ENCODE measurements at regions not wholly inside any gene's neighbourhood (a gene's known extent, or its start where the extent isn't known, plus 50 kb on each side); places are given as distances from the start of the nearest gene placed in this dataset.

- H3K9me3 ChIP-seq, result peaks cover 6% of the 10 kb centered on the region; the same call in 1 of the 2 replicates
- no peak overlapping the region for H3K27ac ChIP-seq
- no peak for TF ChIP-seq Cebpa-rat (IDR thresholded peaks at IDR 0.05)
- no peak overlapping the region for H3K9ac ChIP-seq
- no peaks in the 10 kb centered on the region for H4K20me1 ChIP-seq
- no peak overlapping the region for H3K4me2 ChIP-seq
- no peaks in the 10 kb centered on the region for H3K4me1 ChIP-seq
- no peak overlapping the region for H3K4me3 ChIP-seq
- no peaks in the 10 kb centered on the region for H3K27me3 ChIP-seq
- H3K36me3 ChIP-seq, result no peaks in the 10 kb centered on the region
These were observed 255.1 kb downstream of the DCDC2C start for GRCh38 chr2:3958465-3958864.

GRCh38 chr2:3958969-3959368 lies 255.6 kb downstream of the DCDC2C start:
- Histone ChIP-seq H3K9me3 (peaks cover 6% of the 10 kb centered on the region; the same call in 1 of the 2 replicates), H3K9ac (no peak overlapping the region), H3K27me3 (no peaks in the 10 kb centered on the region), H3K27ac (no peak overlapping the region), H3K4me2 (no peak overlapping the region), H3K4me1 (no peaks in the 10 kb centered on the region), H4K20me1 (no peaks in the 10 kb centered on the region), H3K4me3 (no peak overlapping the region), H3K36me3 (no peaks in the 10 kb centered on the region)
- no peak for TF ChIP-seq Cebpa-rat (IDR thresholded peaks at IDR 0.05)

DNA sequence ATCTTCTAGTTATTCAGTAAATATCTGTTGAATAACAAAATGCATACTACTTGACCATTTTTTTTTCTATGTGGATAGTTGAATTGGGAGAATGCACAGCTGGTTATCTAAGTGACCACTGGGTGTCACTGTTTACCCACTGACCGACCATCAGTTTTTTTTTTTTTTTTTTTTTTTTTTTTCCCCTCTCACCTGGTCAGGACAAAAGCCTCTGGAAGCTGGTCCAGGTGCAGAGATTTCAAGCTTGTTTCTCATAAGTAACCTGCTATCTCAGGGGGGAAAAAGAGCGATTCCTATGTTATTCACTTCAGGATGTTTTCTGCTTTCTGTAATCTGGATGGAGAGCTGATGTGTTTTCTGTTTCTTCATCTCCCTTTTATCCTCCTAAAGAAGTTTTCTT lies 256.0 kb downstream of the DCDC2C start:
- no peak overlapping the region for H3K4me2 ChIP-seq
- H3K27me3 ChIP-seq, result no peaks in the 10 kb centered on the region
- TF ChIP-seq Cebpa-rat (IDR thresholded peaks at IDR 0.05), result no peak
- no peak overlapping the region for H3K4me3 ChIP-seq
- H3K9ac ChIP-seq, result no peak overlapping the region
- no peak overlapping the region for H3K27ac ChIP-seq
- H3K9me3 ChIP-seq, result peaks cover 6% of the 10 kb centered on the region; the same call in 1 of the 2 replicates
- H3K36me3 ChIP-seq, result no peaks in the 10 kb centered on the region
- no peaks in the 10 kb centered on the region for H3K4me1 ChIP-seq
- H4K20me1 ChIP-seq, result no peaks in the 10 kb centered on the region

DNA sequence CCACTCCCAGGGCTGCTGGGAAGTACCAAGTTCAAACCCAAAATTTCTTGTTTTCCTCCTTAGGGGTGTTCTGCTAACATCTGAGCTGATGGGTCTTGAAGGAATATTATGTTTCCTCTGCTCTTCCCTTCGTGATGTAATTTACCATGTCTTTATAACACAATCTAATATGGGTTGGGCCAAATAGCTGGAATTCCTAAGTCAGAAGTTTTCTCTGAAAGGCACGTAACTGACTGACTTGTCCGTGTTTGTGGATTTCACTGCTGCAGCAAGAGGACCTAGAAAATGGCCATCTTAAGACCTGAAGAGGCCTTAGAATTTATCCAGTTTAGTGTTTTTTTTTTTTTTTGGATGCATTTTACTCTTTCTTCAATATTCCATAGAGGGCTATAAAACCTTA lies 256.7 kb downstream of the DCDC2C start:
- Histone ChIP-seq H3K9ac (no peak overlapping the region), H3K4me2 (no peak overlapping the region), H3K27ac (no peak overlapping the region), H4K20me1 (no peaks in the 10 kb centered on the region), H3K4me3 (no peak overlapping the region), H3K36me3 (no peaks in the 10 kb centered on the region), H3K27me3 (no peaks in the 10 kb centered on the region), H3K9me3 (peaks cover 9% of the 10 kb centered on the region; the same call in 1 of the 2 replicates), H3K4me1 (no peaks in the 10 kb centered on the region)
- TF ChIP-seq Cebpa-rat (IDR thresholded peaks at IDR 0.05), result no peak

- Histone ChIP-seq H3K36me3 (no peaks in the 10 kb centered on the region), H3K4me1 (peaks cover 11% of the 10 kb centered on the region), H3K4me2 (no peak overlapping the region), H3K9ac (no peak overlapping the region), H3K9me3 (peaks cover 18% of the 10 kb centered on the region; the same call in 1 of the 2 replicates), H3K27ac (no peak overlapping the region), H3K27me3 (no peaks in the 10 kb centered on the region), H4K20me1 (no peaks in the 10 kb centered on the region), H3K4me3 (no peak overlapping the region)
- TF ChIP-seq Cebpa-rat (IDR thresholded peaks at IDR 0.05), result no peak
These were observed 259.3 kb downstream of the DCDC2C start for GRCh38 chr2:3962719-3963118.

GRCh38 chr2:3965211-3965610 lies 261.8 kb downstream of the DCDC2C start:
- peaks cover 27% of the 10 kb centered on the region for H3K9me3 ChIP-seq
- peaks cover 11% of the 10 kb centered on the region for H3K4me1 ChIP-seq
- H4K20me1 ChIP-seq, result no peaks in the 10 kb centered on the region
- H3K4me2 ChIP-seq, result no peak overlapping the region
- no peaks in the 10 kb centered on the region for H3K27me3 ChIP-seq
- no peak for TF ChIP-seq Cebpa-rat (IDR thresholded peaks at IDR 0.05)
- no peaks in the 10 kb centered on the region for H3K36me3 ChIP-seq
- H3K27ac ChIP-seq, result no peak overlapping the region
- no peak overlapping the region for H3K9ac ChIP-seq
- no peak overlapping the region for H3K4me3 ChIP-seq

DNA sequence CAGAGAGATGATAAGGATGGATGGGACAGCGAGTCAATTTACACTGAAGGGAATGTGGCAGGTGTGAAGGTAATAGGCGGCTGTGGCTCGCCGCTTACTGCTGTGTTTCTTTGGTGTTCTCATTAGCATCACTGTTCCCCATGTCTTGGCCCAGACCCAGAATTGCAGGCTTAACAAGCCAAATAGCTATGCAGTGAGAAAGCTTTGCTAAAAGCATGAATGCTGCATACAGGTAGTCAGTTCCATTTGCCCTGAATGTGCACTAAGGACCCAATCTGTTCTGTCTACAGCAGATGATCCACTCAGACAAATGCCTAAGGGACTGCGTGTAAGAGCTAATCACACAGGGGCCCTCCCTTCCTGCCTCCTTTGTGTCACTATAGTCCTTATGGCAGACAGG lies 262.6 kb downstream of the DCDC2C start:
- H3K27me3 ChIP-seq, result no peaks in the 10 kb centered on the region
- 0 out of 2 replicates have a peak overlapping the region, but pooled peaks have one; percentile 8 for H3K4me2 ChIP-seq
- H3K9ac ChIP-seq, result no peak overlapping the region
- H3K4me1 ChIP-seq, result peaks cover 11% of the 10 kb centered on the region
- H3K36me3 ChIP-seq, result no peaks in the 10 kb centered on the region
- H3K9me3 ChIP-seq, result peaks cover 27% of the 10 kb centered on the region
- no peak overlapping the region for H3K4me3 ChIP-seq
- H3K27ac ChIP-seq, result no peak overlapping the region
- no peaks in the 10 kb centered on the region for H4K20me1 ChIP-seq
- no peak for TF ChIP-seq Cebpa-rat (IDR thresholded peaks at IDR 0.05)

GRCh38 chr2:3966470-3966869 lies 263.1 kb downstream of the DCDC2C start:
- peaks cover 11% of the 10 kb centered on the region for H3K4me1 ChIP-seq
- peaks cover 27% of the 10 kb centered on the region for H3K9me3 ChIP-seq
- no peak overlapping the region for H3K9ac ChIP-seq
- no peaks in the 10 kb centered on the region for H3K27me3 ChIP-seq
- TF ChIP-seq Cebpa-rat (IDR thresholded peaks at IDR 0.05), result no peak
- no peak overlapping the region for H3K4me3 ChIP-seq
- H3K27ac ChIP-seq, result no peak overlapping the region
- no peaks in the 10 kb centered on the region for H3K36me3 ChIP-seq
- no peaks in the 10 kb centered on the region for H4K20me1 ChIP-seq
- peak overlapping the region; percentile 8 for H3K4me2 ChIP-seq

- Histone ChIP-seq H3K27me3 (no peaks in the 10 kb centered on the region), H3K36me3 (no peaks in the 10 kb centered on the region), H3K27ac (no peak overlapping the region), H3K4me3 (no peak overlapping the region), H3K9ac (no peak overlapping the region), H3K4me1 (peaks cover 11% of the 10 kb centered on the region), H3K9me3 (peaks cover 25% of the 10 kb centered on the region), H3K4me2 (no peak overlapping the region), H4K20me1 (no peaks in the 10 kb centered on the region)
- no peak for TF ChIP-seq Cebpa-rat (IDR thresholded peaks at IDR 0.05)
These were observed 265.4 kb downstream of the DCDC2C start for GRCh38 chr2:3968736-3969135.

- peaks cover 22% of the 10 kb centered on the region for H3K9me3 ChIP-seq
- no peak overlapping the region for H3K27ac ChIP-seq
- no peaks in the 10 kb centered on the region for H3K36me3 ChIP-seq
- H3K4me2 ChIP-seq, result no peak overlapping the region
- H3K4me1 ChIP-seq, result peaks cover 11% of the 10 kb centered on the region
- H3K9ac ChIP-seq, result no peak overlapping the region
- H3K27me3 ChIP-seq, result no peaks in the 10 kb centered on the region
- no peak overlapping the region for H3K4me3 ChIP-seq
- no peaks in the 10 kb centered on the region for H4K20me1 ChIP-seq
- no peak for TF ChIP-seq Cebpa-rat (IDR thresholded peaks at IDR 0.05)
These were observed 267.6 kb downstream of the DCDC2C start for GRCh38 chr2:3970791-3971651.
